ENCODE measurements at regions not wholly inside any gene's neighbourhood (a gene's known extent, or its start where the extent isn't known, plus 50 kb on each side); places are given as distances from the start of the nearest gene placed in this dataset.

DNA sequence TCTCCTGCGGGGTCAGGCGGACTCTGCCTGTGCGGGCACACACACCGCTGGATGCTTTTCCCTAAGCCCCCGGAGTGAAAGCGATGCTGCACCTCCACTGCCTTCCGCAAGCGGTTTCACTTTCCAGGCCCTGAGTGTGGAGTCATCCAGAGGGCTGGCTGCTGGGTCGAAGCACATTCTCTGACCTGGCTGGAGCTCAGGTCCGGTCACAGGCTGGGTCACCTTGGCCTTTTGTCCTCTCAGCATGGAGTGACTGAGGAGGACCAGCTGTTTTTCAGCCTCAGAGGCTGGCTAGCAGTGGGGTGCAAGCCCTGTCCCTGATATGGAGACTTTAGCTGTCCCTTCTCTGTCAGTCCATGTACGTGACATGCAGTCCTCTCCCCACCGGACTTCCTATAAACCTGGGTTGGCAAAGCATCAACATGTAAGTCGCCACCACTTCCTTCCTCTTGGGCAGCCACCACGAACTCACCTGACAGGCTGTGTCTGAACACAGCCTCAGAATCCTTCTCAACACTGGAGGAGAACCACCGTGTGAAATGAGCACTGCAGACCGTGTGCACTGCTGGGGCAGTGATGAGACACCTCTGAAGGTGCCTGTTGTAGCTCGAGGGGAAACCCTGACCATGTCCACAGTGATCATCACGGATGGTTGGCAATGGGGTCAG is 51.3 kb downstream of the GADD45G start:
- H3K4me3 Mint-ChIP-seq: no peak overlapping the region
- H3K36me3 Mint-ChIP-seq: no peaks in the 10 kb centered on the region
- H3K9me3 Mint-ChIP-seq: peaks cover 3% of the 10 kb centered on the region
- H3K27me3 Mint-ChIP-seq (ENCODE audit: low read depth): no peaks in the 10 kb centered on the region
- peaks cover 17% of the 10 kb centered on the region for H3K4me1 Mint-ChIP-seq
- DNase-seq (ENCODE audit: low spot score in 2 of 2, unreplicated experiment in 2 of 2): no peak
- TF ChIP-seq, protein P1, sequence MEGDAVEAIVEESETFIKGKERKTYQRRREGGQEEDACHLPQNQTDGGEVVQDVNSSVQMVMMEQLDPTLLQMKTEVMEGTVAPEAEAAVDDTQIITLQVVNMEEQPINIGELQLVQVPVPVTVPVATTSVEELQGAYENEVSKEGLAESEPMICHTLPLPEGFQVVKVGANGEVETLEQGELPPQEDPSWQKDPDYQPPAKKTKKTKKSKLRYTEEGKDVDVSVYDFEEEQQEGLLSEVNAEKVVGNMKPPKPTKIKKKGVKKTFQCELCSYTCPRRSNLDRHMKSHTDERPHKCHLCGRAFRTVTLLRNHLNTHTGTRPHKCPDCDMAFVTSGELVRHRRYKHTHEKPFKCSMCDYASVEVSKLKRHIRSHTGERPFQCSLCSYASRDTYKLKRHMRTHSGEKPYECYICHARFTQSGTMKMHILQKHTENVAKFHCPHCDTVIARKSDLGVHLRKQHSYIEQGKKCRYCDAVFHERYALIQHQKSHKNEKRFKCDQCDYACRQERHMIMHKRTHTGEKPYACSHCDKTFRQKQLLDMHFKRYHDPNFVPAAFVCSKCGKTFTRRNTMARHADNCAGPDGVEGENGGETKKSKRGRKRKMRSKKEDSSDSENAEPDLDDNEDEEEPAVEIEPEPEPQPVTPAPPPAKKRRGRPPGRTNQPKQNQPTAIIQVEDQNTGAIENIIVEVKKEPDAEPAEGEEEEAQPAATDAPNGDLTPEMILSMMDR (IDR thresholded peaks at IDR 0.05; ENCODE audit: unreplicated experiment): no peak
- H3K27ac Mint-ChIP-seq: no peak overlapping the region

DNA sequence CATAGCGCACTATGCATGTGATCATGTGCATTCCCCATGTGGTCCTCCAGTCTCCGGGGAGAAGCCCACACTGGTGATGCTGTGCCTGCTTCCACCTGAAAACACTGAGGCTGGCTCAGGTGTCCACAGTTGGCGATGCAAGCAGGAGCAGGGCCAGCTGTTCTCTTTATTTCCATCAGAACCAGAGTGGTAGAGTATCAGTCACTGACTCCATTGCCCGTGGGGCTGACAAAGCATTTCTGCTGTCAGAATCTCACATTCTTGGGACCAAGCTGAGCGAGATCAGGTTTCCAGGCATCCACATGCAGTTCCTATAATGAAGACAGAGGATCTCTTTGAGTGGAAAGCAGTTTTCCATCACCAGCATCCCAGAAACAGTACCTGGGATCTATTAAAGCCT is 52.5 kb downstream of the GADD45G start:
- TF ChIP-seq, protein P1 (IDR thresholded peaks at IDR 0.05; ENCODE audit: unreplicated experiment): no peak
- Mint-ChIP-seq H3K9me3 (no peaks in the 10 kb centered on the region), H3K4me1 (peaks cover 29% of the 10 kb centered on the region), H3K4me3 (no peak overlapping the region), H3K36me3 (no peaks in the 10 kb centered on the region), H3K27me3 (ENCODE audit: low read depth) (no peaks in the 10 kb centered on the region), H3K27ac (no peak overlapping the region)
- no peak for DNase-seq (ENCODE audit: low spot score in 2 of 2, unreplicated experiment in 2 of 2)

DNA sequence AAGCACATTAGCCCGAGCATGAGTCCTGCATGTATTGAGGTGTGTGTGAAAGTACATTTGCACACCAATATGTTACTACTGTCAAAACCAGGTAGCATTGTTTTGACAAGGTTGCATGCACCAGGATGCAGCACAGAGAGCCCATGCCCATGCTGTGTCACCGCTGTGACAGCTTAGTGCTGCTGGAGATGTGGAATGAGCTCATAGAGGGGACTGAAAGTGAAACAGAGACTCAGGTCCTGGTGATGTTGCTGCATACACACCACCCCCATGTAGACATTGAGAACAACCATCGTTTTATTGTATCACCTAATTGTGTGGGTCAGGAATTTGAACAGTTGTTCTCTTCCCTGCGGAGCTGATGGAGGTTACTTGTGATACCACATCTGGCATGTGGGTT is 53.0 kb downstream of the GADD45G start:
- TF ChIP-seq, protein P1 (IDR thresholded peaks at IDR 0.05; ENCODE audit: unreplicated experiment): no peak
- H3K4me1 Mint-ChIP-seq: peaks cover 30% of the 10 kb centered on the region
- no peaks in the 10 kb centered on the region for H3K36me3 Mint-ChIP-seq
- DNase-seq (ENCODE audit: low spot score in 2 of 2, unreplicated experiment in 2 of 2): no peak
- H3K9me3 Mint-ChIP-seq: no peaks in the 10 kb centered on the region
- no peaks in the 10 kb centered on the region for H3K27me3 Mint-ChIP-seq (ENCODE audit: low read depth)
- H3K4me3 Mint-ChIP-seq: no peak overlapping the region
- H3K27ac Mint-ChIP-seq: no peak overlapping the region

DNA sequence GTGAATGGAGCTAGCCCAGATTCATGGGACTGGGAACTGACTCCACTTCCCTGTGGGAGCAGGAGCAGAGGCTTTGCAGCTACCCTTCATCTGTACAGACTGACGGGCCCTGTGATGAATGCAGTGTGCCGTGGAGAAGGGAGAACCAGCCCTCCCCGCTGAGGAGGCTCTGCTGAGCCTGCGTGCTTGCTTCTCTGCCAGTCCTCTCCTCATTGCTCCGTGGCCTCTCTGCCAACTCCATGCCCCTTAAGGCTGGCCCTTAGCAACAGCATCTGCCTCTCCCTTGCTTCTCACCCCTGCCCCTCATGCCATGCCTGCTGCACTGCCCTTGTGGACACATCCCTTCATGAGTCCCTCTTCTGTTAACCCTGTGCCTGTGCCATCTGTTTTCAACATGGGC is 53.6 kb downstream of the GADD45G start:
- TF ChIP-seq, protein P1 (IDR thresholded peaks at IDR 0.05; ENCODE audit: unreplicated experiment): no peak
- H3K36me3 Mint-ChIP-seq: no peaks in the 10 kb centered on the region
- no peak for DNase-seq (ENCODE audit: low spot score in 2 of 2, unreplicated experiment in 2 of 2)
- H3K27ac Mint-ChIP-seq: no peak overlapping the region
- no peaks in the 10 kb centered on the region for H3K9me3 Mint-ChIP-seq
- H3K4me3 Mint-ChIP-seq: no peak overlapping the region
- no peaks in the 10 kb centered on the region for H3K27me3 Mint-ChIP-seq (ENCODE audit: low read depth)
- peaks cover 30% of the 10 kb centered on the region for H3K4me1 Mint-ChIP-seq

DNA sequence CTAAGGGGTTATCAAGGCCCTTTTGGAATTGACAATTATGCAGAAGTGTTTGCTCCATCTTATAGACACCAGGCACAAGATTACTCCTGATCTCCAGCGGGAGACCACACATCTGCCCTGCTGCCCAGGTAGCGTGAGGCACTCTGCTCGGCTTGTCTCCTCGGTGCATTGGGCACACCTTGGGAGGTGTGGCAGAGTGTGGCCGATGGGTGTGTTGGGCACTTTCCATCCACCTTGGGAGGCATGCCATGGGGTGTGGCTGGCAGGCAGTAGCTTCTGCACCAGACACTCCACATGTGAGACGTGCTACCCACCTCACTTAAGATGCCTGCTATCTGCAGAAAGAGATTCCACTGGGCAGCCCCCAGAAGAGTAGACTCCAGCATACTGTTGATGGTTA is 54.1 kb downstream of the GADD45G start:
- Mint-ChIP-seq H3K9me3 (no peaks in the 10 kb centered on the region), H3K4me3 (no peak overlapping the region), H3K27ac (no peak overlapping the region), H3K4me1 (peaks cover 34% of the 10 kb centered on the region), H3K36me3 (no peaks in the 10 kb centered on the region), H3K27me3 (ENCODE audit: low read depth) (no peaks in the 10 kb centered on the region)
- TF ChIP-seq, protein P1 (IDR thresholded peaks at IDR 0.05; ENCODE audit: unreplicated experiment): no peak
- no peak for DNase-seq (ENCODE audit: low spot score in 2 of 2, unreplicated experiment in 2 of 2)

DNA sequence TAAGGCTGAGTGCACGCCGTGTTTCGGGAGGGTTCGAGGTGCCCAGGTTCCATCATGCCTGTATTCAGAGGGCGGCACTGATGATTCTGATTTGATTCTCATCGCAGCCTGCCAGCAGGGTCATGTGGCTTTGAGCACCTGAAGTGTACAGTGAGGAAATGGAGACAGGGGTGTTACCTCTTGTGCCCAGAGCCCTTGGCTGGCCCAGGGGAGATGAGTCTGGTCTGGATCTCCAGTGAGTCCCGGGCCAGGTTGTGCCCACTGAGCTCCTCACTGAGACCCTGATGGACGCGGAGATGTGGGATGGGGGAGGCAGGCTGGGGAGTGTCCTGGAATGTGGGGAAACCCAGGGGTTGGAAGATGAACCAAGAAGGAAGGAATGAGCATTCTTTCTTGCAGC is 54.7 kb downstream of the GADD45G start:
- no peaks in the 10 kb centered on the region for H3K27me3 Mint-ChIP-seq (ENCODE audit: low read depth)
- H3K36me3 Mint-ChIP-seq: no peaks in the 10 kb centered on the region
- no peak overlapping the region for H3K27ac Mint-ChIP-seq
- no peak overlapping the region for H3K4me3 Mint-ChIP-seq
- TF ChIP-seq, protein P1 (IDR thresholded peaks at IDR 0.05; ENCODE audit: unreplicated experiment): no peak
- no peaks in the 10 kb centered on the region for H3K9me3 Mint-ChIP-seq
- DNase-seq (ENCODE audit: low spot score in 2 of 2, unreplicated experiment in 2 of 2): no peak
- H3K4me1 Mint-ChIP-seq: peaks cover 38% of the 10 kb centered on the region

All from mesothelial cell of epicardium (in vitro differentiated cells).